Mucosa of descending colon (tissue), 3 donors: ENCODE measurements at regions not wholly inside any gene's neighbourhood (a gene's known extent, or its start where the extent isn't known, plus 50 kb on each side); places are given as distances from the start of the nearest gene placed in this dataset.

Source experiments
- ATAC-seq: fragments of 200-7000 bp; cut with Tn5 transposase; one replicate; pipeline ENCODE4 v1.9.1; 2020; ENCODE audit warnings: mild to moderate bottlenecking, moderate library complexity
- DNase-seq, 3 donors: peaks; one replicate each; pipeline ENCODE4 v3.0.0-alpha.2; 2020
- H3K36me3 ChIP-seq: fragments of 200-600 bp; one replicate; pipeline ENCODE4 v1.8.0; 2021; ENCODE audit warnings: low read depth, mild to moderate bottlenecking
- H3K4me1 ChIP-seq: fragments of 200-600 bp; one replicate; pipeline ENCODE4 v1.8.0; 2021; ENCODE audit warnings: low read depth, mild to moderate bottlenecking
- H3K4me3 ChIP-seq: fragments of 200-600 bp; one replicate; pipeline ENCODE4 v1.8.0; 2021; ENCODE audit warnings: mild to moderate bottlenecking
- H3K9me3 ChIP-seq: fragments of 200-600 bp; one replicate; pipeline ENCODE4 v1.8.0; 2021; ENCODE audit warnings: mild to moderate bottlenecking
- intact Hi-C, 2 donors: fragments of 100-400 bp; cut with DNase I in 1 of 2; cut with micrococcal nuclease in 1 of 2; formaldehyde crosslinking; loops; one replicate each; pipeline versions ENCODE4 v1.11.0 to v1.11.1; 2022; cut with DNase I, micrococcal nuclease
- TF ChIP-seq, protein P1 (sequence below): fragments of 200-600 bp; IDR thresholded peaks from one replicate; pipeline ENCODE4 v1.8.0; 2022; ENCODE audit warnings: antibody characterized with exemption, mild to moderate bottlenecking
- donor health status: DM: no; HTN: no; CAD: no; lungs with moderate emphysema.
- donor health status: DM: no; HTN: no; CAD: no.
- donor health status: DM: no; HTN: yes; CAD: no.

DNA sequence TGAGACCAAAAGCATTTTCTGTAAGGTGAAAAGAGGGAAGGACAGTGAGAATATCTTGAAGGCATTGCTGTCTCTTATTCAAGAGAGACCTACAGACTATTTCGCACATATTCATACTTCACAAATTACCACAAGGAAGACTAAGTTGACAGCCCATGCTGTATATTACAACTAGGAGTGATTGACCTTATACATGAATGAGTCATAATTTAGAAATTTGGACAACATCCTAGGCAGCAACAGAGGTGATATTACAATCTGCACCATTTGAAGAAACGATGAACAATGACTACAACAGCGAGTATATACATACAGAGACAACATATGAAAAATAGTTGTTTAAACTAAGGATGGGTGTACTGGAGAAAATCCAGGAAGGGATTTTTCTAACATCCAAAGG lies 971.7 kb downstream of the CDH11 start:
- Histone ChIP-seq H3K4me3 (no peak overlapping the region), H3K36me3 (no peaks in the 10 kb centered on the region), H3K4me1 (no peaks in the 10 kb centered on the region), H3K9me3 (no peaks in the 10 kb centered on the region)
- DNase-seq = no peak
- ATAC-seq = no peak
- intact Hi-C loops = no loop called here
- TF ChIP-seq, protein P1, sequence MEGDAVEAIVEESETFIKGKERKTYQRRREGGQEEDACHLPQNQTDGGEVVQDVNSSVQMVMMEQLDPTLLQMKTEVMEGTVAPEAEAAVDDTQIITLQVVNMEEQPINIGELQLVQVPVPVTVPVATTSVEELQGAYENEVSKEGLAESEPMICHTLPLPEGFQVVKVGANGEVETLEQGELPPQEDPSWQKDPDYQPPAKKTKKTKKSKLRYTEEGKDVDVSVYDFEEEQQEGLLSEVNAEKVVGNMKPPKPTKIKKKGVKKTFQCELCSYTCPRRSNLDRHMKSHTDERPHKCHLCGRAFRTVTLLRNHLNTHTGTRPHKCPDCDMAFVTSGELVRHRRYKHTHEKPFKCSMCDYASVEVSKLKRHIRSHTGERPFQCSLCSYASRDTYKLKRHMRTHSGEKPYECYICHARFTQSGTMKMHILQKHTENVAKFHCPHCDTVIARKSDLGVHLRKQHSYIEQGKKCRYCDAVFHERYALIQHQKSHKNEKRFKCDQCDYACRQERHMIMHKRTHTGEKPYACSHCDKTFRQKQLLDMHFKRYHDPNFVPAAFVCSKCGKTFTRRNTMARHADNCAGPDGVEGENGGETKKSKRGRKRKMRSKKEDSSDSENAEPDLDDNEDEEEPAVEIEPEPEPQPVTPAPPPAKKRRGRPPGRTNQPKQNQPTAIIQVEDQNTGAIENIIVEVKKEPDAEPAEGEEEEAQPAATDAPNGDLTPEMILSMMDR = no peak

DNA sequence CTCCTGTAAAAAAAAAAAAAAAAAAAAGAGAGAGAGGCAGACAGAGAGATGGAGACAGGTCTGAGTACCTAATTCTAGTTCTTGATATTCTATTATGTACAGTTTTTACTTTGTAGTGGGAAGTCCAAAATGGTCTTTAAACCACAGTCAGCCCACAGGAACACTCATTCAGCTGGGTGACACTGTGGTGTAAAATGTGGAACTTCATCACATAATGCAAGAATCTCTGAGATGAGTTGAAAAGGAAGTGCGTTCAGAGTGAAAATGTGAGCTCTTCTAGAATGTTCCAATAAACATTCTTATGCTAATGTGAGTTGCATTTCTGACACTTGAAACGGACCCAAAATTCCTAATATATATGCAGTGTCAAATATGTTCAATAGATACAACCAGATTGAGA lies 972.1 kb downstream of the CDH11 start:
- TF ChIP-seq, protein P1 = no peak
- Histone ChIP-seq H3K9me3 (no peaks in the 10 kb centered on the region), H3K36me3 (no peaks in the 10 kb centered on the region), H3K4me3 (no peak overlapping the region), H3K4me1 (no peaks in the 10 kb centered on the region)
- no peak for DNase-seq
- ATAC-seq = no peak
- intact Hi-C loops = no loop called here

DNA sequence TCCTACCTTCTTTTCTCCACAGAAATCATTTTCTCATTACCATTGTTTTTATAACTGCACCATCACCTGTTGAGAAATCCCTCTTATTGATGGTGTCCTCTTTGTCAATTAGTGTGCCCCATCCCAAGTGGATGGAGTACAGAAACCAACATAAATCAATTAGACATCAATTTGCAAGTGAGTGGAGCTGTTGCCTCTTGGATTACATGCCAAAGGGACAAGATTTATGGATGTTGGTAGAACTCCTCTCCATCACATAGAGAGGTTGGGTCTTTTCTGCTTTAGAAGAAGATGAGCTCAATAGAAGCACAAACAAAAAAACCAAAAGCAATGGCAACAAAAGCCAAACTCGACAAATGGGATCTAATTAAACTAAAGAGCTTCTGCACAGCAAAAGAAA lies 973.5 kb downstream of the CDH11 start:
- Histone ChIP-seq H3K4me1 (no peaks in the 10 kb centered on the region), H3K9me3 (no peaks in the 10 kb centered on the region), H3K36me3 (no peaks in the 10 kb centered on the region), H3K4me3 (no peak overlapping the region)
- DNase-seq = no peak
- TF ChIP-seq, protein P1 = no peak
- no peak for ATAC-seq
- intact Hi-C loops = no loop called here

DNA sequence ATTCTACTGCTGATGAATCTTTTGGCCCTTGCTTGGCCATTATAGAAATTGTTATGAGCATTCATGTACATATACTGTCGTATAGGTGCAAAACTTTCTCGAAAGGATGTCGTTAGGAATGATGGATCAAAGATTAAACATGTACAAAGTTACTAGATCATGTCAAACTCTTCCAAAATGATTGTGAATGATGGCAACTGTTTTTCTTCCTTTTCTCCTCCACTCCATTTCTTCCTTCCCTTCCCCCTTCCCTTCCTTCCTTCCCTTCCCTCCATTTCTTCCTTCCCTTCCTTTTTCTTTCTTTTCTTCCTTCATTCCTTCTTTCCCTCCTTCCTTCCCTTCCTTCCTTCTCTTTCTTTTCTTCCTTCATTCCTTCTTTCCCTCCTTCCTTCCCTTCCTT lies 973.9 kb downstream of the CDH11 start:
- ATAC-seq = no peak
- no peaks in the 10 kb centered on the region for H3K4me1 ChIP-seq
- DNase-seq = no peak
- intact Hi-C loops = no loop called here
- TF ChIP-seq, protein P1 = no peak
- no peaks in the 10 kb centered on the region for H3K36me3 ChIP-seq
- H3K4me3 ChIP-seq = no peak overlapping the region
- no peaks in the 10 kb centered on the region for H3K9me3 ChIP-seq

DNA sequence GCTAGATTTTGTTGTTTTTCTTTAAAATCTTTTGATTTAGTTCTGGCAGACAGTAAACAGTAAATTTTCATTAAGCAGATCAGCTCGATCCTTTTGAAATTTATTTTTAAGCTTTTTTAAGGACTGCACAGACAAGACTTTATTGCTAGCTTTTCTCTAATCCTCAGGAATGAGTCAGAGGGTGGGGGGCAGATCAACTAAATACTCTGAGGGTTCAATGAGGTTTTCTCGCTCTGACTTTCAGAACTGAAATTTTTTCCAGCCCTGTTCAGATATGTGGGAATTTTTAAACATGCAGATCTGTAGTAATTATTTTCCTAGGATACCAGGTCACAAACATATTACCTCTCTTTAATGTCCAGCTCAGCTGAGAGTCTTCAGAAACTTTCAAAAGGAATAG lies 977.2 kb downstream of the CDH11 start:
- Histone ChIP-seq H3K9me3 (no peaks in the 10 kb centered on the region), H3K36me3 (no peaks in the 10 kb centered on the region), H3K4me1 (no peaks in the 10 kb centered on the region), H3K4me3 (no peak overlapping the region)
- no peak for DNase-seq
- intact Hi-C loops = no loop called here
- TF ChIP-seq, protein P1 = no peak
- ATAC-seq = no peak

DNA sequence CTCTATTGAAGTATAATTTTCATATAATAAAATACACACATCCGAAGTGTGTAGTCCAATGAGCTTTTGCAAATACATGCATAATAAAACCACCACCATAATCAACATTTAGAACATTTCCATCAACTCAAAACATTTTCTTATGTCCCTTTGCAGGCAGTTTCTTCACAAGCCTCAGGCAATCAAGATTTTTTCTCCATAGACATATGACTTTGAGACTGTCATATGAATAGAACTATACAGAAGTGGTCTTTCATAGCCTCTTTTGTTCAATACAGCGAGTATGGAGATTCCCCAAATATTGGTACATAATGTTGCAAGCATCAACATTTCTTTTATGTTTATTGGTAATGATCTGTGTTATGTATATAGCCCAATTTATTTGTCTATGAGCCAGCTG lies 983.2 kb downstream of the CDH11 start:
- TF ChIP-seq, protein P1 = no peak
- intact Hi-C loops = no loop called here
- H3K36me3 ChIP-seq = no peaks in the 10 kb centered on the region
- DNase-seq = no peak
- ATAC-seq = no peak
- no peaks in the 10 kb centered on the region for H3K4me1 ChIP-seq
- H3K9me3 ChIP-seq = no peaks in the 10 kb centered on the region
- H3K4me3 ChIP-seq = no peak overlapping the region
